EL (cell line): ENCODE measurements at regions not wholly inside any gene's neighbourhood (a gene's known extent, or its start where the extent isn't known, plus 50 kb on each side); places are given as distances from the start of the nearest gene placed in this dataset.

Source experiments
- DNase-seq: peaks from one replicate; pipeline ENCODE4 v3.0.0-alpha.2; 2016

DNA sequence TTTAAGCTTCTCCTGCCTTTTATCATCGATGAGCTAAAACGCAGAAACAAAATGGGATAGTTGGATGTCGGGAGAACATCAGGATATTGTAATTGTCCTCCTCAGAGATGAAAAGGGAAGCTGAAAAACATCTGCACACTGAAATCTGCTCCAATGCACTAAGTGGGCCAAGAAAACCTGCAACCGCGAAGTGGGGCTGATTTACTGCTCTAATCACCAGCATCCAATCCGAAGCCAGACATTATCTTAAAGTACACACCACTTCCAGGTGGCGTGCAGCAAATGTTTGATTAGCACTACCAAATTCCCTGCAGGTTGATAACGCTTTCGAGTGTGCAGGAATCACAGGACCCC is 230.3 kb upstream of the SLC14A2 start:
- DNase-seq: no peak

DNA sequence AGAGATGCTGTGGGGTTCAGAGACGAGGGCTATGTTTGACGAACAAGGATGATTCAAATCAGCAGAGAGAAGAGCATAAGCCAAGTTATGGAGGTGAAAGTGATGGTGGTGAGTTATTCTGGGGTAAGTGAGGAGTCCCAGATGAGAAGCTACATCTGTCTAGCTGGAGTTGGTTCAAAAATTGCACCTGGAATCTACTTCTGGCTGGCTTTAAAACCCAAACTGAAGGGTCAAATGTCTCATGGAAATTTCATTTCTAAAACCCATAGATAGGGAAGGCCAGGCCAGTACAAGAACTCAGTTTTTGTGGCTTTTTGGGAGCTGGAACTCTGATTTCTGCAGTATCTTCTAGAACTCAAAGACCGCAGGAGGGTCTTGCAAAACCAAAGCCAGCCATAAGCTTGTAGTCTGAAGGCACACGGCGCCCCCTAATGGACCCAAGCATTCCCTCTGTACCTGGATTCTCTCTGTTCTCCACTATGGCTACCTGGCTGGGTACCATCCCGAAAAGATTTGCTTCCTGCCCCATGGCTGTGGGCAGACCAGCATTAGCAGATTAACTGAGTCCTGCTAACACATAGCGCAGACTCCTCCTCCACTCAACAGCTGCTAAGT is 229.1 kb upstream of the SLC14A2 start:
- peak; percentile 10 for DNase-seq

DNA sequence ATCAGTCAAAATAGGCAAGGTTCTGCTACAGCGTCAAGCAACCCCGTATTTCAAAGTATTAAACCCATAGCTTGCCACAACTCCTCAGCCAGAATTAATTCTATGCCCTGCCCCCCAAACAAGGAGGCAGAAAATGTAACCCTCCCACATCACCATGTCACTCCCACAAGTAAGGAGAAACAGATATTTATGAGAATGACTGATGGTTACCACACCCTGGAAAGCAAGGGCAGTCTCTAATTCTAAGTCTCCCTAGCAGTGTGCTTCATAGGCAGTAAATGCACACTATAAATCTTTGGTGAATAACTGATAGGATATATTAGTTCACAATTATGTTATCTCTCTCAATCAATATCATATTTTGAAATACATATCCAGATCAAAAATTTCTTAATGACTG is 228.0 kb upstream of the SLC14A2 start:
- no peak for DNase-seq

DNA sequence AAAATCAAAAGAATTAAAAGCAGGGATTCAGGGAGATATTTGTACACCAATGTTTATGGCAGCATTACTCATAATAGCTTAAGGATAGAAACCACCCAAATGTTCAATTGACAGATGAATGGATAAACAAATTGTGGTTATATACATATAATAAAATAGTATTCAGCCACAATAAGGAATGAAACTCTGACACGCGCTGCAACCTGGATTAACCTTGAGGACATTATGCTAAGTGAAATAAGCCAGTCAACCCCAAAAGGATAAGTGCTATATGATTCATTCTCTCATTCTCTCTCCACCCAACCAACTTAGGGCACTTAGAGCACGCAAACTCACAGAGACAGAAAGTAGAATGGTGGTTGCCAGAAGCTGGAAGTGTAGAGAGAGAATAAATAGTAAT is 216.8 kb upstream of the SLC14A2 start:
- DNase-seq: no peak

DNA sequence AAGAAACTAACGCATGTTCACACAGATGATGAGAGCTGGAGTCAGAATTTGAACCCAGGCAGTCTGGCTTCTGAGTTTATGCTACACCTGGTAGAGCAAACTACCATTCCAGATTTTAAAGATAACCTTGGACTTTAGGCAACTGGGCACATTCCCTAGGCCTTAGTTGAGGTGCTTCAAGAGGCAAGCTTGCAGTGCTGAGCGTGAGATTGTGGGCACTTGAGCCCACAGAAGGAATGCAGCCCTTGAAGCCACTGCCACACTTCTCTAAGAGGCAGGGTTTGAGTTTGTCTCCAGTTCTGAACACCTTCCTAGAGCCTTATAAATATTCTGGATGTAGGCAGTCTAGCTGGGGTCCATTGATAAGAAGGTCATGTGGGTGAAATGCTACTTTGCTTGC is 216.1 kb upstream of the SLC14A2 start:
- no peak for DNase-seq

DNA sequence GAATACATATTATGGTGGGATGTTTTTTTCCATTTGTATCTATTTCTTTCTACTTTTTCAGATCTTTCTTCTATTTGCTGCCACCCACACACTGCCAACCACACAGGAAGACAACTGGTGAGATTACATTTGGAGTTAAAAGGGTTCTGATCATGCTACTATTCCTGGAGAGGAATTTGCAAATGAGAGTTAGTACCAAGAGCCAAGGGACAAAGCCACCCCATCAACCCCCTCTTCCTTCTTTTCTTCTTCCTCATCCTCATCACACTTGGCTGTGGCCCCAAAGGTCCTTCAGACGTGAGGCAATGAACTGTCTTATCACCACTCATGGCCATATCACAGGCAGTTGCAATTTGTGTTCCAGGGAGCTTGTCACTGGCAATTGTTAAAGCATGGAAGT is 215.6 kb upstream of the SLC14A2 start:
- no peak for DNase-seq

DNA sequence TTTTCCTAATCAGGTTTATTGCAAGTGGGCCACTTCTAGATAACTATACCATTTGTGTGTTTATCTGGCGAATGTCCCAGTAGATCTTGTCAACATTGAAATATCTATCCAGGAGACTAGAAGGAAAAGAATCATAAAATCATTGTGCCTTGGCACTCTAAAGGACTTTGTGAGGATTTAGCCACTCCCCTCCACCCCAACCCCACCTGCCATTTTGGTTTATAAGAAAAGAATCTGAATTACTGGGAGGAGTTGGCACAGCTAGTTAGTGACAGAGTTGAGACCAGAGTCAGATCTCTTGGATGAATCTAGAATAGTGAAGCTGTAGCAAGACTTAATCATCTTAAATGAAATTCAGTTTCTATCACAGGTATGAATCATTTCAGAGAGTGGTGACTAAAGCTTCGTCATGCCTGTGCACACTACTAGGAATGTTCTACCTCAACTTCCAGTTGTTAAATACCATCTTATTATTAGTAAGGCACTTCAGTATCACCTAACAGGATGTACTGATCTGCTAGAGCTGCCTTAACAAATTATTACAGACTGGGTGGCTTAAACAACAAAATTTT is 212.7 kb upstream of the SLC14A2 start:
- DNase-seq: peak; percentile 36

DNA sequence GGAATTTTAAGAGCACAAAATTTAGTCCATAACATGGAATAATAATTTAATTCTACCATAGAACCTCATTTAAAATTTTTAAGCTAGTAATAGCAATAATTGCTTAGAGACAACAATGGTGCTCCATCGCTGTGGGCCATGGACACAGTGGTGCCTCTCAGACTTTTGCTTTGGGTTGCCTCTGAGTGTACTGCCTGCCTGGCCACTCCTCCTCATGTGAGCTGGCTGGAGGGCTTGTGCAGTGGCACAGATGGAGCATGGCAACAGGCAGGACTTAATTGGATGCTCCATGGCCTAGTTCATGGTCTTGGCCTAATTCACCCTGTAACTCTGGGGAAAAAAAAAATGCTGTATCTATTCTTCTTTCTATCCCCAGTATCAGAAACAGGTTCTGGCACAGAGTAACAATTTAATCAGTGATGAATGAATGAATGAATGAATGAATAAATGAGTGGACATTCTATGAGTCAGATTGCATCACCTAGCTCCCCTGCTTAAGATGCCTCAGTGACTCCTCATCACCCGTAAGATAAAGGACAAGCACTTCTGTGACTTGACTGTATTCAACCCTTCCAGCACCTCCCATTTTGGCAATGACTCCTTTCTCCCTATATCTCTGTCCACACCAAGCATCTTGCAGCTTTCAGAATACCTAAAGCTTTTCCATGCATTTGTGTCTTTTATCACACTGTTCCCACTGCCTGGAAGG is 211.8 kb upstream of the SLC14A2 start:
- no peak for DNase-seq

DNA sequence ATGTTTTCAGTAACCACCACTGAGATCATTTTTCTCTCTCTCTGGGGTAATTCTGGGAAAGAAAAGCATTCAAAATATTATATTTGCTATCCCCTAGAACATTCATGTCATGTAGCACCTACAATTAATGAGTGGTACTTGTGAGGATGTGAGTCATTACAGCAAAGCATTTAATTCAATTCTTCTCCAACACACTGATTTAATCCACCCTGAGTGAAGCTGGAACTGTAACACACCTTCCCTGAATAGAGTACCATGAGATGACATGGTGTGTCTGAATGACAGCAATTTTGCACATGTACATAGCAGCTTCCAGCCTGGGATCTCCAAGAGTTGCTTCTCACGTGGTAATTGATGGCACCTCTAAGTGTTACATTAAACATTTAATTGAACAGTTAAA is 207.1 kb upstream of the SLC14A2 start:
- DNase-seq: no peak

DNA sequence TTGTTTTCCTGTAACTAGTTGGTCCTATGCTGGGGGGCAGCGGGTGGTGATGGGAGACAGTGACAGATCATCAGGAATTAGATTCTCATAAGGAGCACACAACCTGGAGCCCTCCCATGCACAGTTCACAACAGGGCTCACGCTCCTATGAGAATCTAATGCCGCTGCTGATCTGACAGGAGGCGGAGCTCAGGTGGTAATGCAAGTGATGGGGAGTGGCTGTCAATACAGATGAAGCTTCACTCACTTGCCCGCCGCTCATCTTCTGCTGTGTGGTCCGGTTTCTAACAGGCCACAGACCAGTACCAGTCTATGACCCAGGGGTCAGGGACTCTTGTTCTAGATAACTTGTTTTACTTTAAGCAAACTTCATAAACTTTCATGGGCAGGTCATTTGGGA is 205.3 kb upstream of the SLC14A2 start:
- no peak for DNase-seq

DNA sequence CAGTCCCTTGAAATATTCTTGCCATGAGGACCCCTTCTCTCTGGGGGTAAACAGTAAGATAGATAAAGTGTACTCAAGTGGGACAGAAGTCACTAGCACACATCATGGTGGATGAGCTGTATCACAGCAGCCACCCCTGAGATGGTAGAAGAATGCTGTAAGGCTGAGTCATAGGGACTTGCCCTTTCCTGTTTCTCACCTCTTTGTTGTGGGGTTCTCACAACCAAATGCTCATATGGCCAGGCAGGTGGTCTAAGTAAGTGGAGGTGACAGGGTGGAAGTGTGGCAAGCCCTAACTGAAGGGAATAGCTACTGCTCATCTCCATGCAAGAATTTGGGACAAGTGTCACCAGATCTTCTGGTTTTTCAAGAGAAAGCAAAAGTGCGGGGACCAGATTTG is 202.7 kb upstream of the SLC14A2 start:
- DNase-seq: no peak

DNA sequence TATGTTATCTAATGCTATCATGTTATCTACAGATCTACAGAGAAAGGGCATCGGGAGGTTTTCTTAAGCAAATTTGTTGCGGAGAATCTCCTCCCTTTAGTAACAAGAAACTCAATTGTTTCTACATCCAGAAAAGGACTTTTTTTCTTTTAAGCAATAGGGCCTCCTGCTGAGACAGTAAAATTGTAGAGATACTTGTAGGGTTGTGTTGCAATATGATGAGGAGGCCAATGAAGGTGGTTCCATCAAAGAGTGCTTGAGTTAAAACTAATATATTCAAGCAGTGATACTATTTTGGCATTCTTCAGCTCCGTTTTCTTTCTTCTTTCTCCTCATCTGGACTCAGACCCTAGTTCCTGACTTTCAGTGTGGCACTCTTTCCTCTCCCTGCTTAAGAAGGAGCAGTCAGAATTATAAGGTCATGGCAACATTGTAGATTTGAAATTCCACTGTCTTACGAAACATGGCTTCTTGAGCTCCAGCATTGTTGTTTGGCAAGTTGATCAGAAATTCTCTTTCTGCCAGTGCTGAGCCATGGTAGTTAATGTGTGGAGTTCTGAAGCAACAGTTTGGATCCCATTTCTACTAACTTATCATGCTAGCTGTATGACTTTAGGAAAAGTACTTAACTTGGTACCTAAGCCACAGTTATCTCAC is 202.0 kb upstream of the SLC14A2 start:
- DNase-seq: no peak

DNA sequence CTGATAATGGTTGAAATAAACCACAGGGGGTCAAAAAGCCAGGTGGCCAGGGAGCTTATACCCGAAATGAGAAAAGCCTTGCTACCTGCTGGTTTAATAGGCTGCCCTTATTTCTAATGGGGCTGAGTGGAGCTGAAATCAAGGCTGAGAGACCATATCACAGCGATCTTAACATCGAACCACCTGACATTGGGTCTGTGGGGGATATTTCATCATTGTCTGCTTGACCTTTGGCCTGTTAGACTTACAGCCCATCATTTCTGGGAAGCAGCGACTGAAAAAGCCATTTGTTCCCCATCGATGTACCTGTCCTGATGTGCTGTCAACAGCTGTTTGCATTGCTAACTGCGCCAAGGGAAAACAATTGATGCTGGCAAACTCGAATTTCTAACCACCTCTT is 199.7 kb upstream of the SLC14A2 start:
- no peak for DNase-seq

DNA sequence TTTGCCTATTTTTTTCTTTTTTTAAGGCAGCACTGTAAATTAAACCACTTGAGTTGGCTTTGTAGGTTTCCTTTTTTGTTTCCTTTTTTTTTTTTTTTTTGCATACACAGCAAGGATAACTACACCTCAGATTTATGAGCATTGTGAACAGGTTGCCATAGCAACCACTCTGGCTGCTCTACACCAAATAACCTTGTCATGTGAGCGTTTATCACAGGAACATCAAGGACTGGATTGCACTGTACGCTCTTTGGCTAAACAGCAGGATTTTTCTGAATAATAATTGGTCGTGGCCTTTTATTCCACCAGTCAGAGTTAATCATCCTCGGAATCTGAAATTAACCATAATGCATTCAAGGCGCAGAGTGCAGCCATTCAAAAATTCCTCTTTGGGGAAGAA is 199.1 kb upstream of the SLC14A2 start:
- DNase-seq: no peak

DNA sequence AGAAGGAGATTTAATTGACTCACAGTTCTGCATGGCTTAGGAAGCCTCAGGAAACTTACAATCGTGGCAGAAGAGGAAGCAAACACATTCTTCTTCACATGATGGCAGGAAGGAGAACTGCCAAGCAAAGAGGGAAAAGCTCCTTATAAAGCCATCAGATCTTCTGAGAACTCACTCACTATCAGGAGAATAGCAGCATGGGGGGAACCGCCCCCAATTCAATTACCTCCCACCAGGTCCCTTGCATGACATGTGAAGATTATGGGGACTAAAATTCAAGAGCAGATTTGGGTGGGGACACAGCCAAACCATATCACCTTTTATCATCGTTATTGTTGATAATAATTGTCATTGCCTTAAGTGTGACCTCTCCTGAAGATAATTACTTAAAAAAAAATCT is 197.9 kb upstream of the SLC14A2 start:
- DNase-seq: no peak

DNA sequence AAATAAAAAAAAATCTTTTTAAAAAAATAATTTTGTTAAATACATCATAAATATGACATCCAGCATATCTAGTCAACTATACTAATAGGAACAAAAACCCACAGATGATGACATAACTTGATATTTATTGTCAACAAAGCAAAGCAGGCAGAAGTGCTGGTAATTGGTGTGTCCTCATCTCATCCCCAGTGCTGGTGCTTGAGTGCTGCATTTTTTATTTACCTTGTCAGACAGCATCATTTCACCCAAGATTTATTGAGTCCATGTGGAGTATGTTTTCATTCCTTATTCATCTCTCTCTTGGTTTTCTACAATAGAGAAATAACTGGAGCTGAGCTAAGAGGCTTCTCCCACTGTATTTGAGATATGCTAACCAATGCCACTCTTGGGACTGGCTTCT is 191.6 kb upstream of the SLC14A2 start:
- DNase-seq: no peak

DNA sequence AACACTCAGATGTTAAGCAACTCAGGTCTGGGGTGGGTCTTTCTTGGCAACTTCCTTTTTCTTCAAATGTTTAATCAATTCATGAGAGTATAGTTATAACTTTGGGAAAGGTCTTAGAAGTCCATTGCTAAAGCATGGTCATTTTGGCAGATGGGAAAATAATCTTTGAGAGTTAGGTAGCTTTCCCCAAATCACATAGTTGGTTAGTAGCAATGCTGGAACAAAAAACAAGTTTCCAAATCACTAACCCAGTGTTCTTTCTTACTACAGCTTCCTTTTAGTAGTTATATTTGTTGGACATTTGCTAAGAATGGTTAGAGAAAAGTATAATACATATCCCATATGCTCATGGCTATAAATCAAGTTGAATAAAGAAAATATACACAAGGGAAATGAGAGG is 185.2 kb upstream of the SLC14A2 start:
- no peak for DNase-seq

DNA sequence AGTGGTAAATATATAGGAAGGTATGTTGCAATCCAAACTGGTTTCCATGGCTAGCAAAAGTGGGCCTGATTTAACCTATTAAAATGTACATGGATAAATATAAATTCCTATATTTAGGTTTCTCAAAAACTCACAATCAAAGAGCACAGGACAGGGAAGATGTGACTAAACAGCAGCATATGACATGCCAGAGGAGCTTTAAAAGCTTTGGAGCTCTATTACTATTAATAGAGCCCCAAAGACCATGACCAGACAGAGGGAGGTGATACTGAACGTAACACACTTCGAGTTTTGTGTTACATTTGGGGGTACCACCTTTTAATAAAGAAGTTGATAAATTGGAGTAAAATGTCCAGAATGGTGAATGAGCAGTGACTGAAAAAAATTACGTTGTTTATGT is 179.5 kb upstream of the SLC14A2 start:
- no peak for DNase-seq

DNA sequence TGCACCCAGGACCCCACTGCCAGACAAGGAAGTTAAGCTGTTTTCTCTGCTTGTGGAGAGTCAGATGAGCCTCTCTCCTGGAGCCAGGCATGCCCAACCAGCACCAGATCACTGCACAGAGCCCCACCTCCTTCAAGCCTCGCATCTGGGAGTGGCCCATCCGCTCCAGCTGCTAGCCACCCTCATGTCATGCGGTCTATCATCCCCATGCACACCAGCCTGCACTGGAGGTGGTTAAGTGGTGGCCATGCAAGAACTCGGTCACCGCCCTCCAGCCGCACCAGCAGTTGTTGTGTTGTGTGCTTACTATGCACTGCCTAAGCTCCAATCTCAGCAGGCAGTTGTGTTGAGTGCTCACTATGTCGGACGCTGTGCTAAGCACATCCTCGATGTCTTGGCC is 177.9 kb upstream of the SLC14A2 start:
- no peak for DNase-seq

DNA sequence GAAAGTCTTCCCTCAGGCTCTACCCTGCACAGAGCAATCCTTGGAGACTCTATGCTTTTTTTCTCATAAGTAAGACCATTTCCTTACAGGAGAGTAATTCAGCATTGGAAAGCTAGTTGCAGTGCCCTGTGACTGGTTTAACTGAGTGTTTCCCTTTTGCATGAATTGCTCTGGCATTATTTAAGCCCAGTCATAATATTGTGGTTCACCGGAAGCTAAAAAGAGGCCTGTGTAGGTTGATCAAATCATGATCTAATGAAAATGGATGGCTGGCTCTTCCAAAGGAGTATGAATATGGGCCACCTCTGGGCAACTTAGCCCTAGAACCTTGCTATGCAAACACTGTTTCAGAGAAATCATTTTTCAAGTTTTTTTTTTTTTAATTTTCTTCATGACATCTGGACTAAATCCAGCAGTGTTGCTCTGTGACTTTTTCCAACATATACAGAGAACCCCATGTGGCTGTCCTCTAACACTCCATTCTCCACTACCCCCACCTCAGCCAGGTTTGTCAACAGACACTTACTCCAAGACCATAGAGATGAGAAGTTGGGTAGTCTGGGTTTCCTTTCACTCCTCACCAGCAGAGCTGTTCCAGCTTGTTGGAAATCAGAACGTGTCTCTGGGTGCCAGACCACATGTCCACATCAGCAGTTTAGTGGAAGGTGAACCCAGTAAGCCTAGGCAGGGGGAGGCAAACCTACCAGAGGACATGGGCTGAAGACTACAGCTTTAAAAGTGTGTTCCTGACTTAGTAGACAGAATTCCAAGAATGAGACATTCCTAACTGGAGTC is 175.2 kb upstream of the SLC14A2 start:
- no peak for DNase-seq

DNA sequence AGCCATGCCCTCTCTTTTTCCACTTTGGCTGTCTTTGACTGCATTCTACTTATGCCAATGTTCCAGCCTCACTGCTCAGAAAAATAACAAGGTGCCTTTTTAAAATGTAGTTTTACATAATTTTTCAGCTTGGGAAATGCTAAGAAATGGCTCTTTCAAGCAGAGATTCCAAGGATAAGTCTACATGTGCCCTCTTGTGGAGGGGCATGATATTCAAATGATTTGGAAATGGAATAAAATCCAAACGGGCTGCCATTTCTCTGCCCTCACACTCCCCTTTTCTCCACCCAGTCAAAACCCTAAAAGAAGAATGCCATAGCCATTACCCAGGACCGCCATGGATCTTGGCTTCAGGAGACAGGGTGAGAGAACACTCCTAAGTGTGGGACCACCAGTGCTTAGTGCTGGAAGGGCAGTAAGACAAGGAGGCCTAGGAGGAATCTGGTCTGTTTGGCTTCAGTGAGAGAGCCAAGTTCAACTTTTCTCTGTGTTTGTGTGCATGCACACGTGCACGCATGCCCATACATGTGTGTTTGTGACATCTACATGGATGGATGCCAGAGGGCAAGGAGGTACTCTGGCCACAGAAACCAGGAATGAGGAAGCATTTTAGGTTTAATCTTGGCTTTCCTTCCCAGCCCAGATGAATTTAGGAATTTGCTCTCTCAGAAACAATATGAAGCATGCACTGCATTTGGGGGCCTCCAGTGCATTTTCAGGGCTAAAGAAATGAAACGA is 174.0 kb upstream of the SLC14A2 start:
- no peak for DNase-seq

DNA sequence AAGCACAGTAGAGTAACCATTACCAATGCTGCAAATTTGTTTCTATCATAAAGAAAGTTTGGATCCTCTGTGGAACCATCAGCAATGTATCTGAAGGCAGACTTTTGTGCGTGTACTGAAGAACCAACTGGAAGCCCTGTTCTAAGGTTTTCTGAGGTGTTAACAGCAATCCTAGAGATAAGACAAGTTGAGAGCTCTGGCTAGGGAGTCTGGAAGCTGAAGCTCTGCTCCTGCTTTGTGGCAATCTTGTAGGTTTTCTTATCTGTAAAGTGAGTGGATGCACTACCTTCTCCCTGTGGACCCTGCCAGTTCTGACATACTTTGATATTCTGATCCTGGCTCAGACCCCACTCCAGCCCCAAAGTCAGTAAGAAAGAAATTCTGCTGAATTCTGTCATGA is 171.2 kb upstream of the SLC14A2 start:
- no peak for DNase-seq
